Amygdala (tissue), 56 donors: ENCODE measurements at regions not wholly inside any gene's neighbourhood (a gene's known extent, or its start where the extent isn't known, plus 50 kb on each side); places are given as distances from the start of the nearest gene placed in this dataset.
"Not testable (repeated sequence)": the region's sequence is repeated elsewhere in the genome, so short reads cannot be mapped to it uniquely, and the experiment has no call there.

Source experiments
- DNase-seq, 56 donors: peaks; one replicate each; lab custom pipeline; 2025; lab: John Stamatoyannopoulos, UW

DNA sequence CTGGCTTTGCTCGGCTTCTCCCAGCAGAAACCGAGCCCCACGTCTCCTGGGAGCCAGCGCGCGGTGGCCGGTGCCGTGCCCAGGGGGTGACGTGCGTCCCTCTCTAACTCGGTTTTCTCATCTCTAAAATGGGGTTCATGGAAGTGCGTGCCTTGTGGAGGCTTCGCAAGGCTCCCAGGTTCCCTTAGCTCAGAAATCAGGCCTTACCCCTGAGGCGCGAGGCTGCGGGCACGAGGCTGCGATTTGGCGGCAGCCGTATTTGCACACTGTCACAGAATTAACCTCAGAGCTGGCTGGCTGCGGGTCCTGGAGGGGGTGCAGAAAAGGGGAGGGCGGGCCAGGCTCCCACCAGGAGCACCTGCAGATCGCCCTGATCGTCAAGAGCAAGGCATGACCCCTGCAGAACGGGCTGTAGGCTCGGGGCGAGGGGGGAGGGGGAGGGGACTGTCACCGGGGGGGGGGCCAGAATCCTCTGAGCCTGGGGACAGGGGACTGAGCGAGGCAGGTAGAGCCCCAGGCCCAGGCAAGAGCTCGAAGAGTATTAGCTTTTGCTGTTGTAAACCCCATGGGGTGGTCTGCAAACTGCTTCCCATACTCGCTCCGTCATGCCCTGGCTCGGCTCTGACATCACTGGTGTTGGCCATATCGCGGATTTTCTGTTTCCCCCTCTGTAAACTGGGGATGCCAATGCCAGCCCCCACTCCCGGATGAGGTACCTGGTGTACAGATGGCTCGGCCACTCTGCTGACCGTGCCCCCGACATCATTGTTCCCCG, 62.2 kb downstream of the CCNE1 start:
- DNase-seq, result no peak

DNA sequence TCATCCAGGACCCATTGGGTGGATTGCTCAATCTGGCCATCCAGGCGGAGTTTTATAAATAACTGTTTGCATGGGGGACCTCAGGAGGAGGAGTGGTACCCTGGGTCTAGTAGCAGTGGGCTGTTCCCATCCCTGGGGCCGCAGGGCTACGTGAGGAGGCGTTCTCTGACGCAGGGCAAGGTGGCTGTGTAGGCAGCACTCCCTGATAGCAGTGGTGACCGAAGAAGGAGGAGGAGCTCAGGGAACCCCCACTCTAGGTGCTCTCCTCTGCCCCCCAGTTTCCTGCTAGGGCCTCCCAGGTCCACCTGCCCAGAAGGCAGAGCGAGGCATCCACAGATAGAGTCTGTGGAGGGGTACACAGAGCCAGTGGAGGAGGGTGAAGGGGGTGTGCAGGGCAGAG, 64.1 kb downstream of the CCNE1 start:
- no peak for DNase-seq

DNA sequence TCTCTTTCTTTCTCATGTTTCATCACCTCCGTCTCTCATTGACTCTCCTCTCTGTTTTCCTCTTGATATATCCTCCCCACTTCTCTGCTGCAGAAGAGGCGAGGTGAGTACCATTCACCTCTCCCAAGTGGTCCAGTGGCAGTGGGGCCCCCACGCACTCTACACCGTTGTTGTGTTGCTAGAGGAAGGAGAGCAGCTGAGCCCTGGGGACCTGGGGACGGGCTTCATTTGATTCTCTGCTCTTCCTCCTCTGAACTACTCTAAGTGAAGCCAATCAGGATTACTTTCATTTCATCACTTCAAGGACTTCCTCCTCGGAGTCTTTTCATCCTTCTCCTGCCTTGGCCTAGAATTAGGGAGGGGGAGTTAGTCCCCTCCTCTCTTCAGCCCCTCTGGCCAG, 64.6 kb downstream of the CCNE1 start:
- DNase-seq, result no peak

DNA sequence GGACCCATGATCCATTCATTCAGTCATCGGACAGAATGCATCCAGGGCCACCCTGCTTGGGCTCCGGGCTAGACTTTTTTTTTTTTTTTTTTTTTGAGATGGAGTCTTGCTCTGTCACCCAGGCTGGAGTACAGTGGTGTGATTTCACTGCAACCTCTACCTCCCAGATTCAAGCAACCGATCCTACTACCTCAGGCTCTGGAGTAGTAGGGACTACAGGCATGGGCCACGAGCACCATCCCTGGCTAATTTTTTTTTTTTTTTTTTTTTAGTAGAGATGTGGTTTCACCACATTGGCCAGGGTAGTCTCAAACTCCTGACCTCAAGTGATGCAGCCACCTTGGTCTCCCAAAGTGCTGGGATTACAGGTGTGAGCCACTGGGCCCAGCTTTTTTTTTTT, 65.1 kb downstream of the CCNE1 start:
- DNase-seq, result not testable (repeated sequence)

DNA sequence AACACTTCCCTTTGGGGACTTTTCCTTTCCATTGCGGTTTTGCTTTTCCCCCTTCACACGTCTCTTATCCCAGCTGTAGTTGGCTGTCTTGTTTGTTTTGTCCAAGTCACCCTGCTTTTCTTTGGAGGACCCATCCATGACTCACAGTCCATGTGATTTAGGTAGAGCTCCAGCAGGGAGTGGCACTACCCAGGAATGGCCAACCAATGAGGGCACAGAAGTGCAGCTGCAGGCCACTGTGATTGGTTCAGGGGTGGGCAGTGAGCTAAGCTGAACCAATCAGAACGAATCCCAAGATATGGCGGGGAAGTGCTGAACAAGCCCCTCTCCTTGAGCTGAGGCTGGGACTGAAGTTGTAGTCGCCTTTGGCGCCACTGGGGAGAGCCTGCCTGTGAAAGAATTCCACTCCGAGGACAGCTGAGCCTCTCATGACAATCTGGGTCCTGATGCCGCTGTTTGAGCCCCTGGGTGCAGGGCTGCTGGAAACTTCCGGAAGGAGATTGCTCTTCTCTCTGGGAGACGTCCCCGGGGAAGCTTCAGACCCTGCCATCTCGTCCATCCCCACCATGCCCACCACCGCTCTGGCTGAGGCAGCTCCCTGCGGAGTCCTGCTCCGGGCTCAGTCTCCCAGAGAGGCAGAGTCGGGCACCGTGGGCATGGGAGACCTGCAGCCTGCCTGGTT, 62.9 kb upstream of the URI1 start:
- DNase-seq, result peak in 6 of 56 donors; percentile 9 to 33 (median 23)

DNA sequence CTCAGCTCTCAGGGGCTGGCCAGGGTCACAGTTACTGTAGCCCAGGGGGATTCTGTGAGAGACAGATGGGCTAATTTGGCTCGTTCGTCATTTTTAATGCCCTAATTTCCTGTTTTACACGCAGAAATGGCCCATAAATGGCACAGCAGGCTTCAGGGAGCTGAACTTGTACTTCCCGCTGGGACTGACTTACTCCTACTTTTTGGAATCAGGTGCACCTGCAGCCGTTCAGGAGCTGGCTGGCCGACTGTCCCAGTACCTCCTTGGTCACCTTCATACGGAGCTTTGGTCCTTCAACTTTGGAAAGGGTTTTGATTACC, 62.4 kb upstream of the URI1 start:
- DNase-seq, result no peak

DNA sequence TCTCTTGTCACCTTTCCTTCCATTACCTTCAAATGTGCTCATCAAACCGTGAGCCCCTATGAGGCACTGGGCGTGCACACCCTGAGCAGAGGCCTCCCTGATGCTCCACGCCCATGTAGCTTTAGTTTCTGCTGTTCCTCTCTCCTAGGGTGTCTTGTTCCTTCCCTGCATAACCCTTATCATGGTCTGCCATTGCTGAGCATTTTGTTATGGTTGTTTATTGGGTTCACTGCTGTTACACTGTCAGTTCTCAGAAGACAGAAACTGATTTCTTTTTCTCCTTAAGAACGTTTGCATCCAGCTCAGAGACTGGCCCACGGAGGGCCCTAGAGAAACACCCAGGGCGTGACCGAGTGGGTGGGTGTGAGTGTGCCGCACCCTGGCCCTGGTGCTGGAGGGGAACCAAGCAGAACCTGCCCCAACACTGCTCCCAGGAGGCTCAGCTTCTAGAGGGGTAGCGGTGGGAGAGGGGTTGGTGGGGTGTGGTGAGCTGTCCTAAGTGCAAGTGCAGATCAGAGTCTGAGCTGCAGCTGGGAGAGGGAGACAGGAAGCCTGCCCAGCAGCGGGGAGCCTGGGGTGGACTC, 61.4 kb upstream of the URI1 start:
- DNase-seq, result no peak

DNA sequence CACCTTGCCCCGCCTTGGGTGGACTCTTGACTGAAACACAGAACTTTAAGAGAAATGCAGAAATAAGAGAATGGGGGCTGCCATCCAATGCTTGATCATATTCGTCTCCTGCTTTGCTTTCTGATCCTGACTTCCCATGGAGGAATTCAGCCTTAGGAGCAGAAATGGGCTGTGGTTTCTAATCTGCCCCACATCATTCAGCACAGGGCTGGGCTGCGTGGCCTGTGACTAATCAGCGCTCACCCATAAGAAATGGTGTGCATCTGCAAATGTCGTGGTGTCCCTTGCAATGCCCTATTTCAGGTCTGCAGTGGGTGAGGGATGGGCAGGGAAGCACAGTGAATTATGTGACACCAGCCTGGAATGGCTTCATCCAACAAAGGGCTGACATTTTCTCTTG, 60.7 kb upstream of the URI1 start:
- DNase-seq, result no peak

DNA sequence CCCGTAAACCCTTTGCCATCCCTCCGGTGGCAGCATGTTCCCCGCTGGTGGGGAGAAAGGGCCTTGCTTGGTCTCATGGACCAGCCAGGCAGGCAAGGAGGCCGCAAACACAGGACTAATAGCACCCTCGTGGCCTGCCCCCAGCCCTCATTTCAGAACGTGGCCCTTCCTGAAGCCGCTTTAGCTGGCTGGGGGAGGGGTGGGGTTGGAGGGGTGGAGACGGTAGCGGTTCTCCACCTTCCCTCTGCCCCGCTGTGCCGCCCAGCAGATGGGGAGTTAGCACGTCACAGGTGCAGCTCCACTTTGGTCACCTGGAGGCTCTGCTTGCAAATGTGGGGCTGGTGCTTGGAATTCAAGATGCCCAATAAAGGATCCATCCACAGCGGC, 59.3 kb upstream of the URI1 start:
- no peak for DNase-seq

DNA sequence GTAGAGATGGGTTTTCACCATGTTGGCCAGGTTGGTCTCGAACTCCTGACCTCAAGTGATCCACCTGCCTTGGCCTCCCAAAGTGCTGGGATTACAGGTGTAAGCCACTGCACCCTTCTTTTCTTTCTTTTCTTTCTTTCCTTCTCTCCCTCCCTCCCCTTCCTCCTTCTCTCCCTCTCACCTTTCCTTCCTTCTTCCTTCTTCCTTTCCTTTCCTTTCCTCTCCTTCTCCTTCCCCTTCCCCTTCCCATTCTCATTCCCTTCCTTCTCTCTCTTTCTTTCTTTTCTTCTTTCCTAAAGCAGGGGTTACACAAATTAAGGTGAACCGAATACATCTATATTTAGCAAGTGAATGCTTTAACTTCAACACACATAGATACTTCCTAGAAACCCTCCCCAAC, 58.0 kb upstream of the URI1 start:
- DNase-seq, result no peak

DNA sequence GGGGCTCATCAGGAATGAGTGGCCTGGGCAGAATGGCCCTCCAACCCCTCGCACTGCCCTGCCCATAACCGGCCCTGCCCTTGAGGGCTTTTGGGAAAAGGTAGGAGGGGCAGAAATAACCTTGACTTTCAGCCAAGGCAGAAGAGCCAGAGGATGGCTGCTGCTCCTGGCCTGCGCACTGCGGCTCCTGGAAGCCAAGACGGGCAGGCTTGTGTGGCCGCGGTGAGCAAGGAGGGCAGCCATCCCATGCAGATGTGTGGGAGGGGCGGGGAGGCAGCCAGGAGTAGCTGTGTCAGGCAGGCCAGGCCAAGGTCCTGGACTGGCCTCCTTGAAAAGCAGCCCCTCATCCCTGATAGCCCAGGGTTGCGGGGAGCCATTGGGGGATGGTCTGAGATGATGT, 57.6 kb upstream of the URI1 start:
- no peak for DNase-seq

DNA sequence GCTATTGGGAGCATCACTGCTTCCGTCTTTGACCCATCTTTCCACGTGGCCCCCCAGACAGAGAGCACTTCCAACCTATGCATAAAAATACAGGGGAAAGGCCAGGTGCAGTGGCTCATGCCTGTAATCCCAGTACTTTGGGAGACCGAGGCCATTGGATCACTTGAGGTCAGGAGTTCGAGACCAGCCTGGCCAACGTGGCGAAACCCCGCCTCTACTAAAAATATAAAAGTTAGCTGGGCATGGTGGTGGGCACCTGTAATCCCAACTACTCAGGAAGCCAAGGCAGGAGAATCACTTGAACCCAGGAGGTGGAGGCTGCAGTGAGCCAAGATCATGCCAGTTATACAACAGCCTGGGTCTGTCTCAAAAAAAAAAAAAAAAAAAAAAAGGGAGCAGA, 55.9 kb upstream of the URI1 start:
- not testable (repeated sequence) for DNase-seq

DNA sequence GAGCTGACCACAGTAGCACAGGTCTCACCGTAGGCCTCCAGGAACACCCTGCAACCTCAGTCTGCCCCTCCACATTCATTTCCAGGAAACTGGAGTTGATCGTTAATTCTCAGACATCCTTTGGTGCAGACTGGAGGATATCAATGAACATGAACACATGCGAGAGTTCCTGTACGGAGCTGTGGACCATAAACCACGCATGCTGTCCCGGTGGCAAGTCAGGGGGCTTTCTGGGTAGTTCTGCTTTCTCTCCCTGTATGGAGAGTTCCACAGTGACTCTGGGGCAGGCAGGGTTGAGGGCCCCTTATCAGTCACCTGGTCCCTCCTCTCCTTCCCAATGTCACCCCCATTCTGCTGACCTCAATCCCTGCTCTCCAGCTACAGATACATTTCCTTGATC, 55.5 kb upstream of the URI1 start:
- no peak for DNase-seq

DNA sequence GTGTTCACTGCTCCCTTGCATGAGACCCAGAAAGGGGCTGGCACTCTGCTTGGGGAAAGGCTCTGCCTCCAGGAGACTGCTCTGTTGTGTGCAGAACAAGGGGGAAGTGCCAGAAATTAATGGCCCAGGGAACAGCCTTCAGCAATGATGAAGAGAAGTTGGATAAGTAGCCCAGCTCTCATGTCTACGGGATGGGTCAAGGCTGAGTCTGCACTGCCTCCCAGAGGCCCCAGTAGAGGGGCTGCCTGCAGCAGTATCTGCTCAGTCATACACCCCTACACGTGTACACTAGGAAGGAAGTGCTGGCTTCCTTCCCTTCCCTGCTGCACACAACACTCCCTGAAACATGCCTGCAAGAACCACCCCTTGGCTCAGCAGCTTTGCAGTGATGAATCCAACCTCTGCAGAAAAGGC, 54.6 kb upstream of the URI1 start:
- DNase-seq, result no peak

DNA sequence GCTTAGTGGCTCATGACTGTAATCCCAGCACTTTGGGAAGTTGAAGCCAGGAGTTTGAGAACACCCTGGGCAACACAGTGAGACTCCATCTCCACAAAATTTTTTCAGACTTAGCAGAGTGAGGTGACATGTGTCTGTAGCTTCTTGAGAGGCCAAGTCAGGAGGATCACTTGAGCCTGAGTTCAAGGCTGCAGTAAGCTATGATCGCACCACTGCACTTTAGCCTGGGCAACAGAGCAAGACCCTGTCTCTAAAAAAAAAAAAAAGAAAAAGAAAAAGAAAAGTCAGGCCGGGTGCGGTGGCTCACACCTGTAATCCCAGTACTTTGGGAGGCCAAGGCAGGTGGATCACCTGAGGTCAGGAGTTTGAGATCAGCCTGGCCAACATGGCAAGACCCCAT, 54.0 kb upstream of the URI1 start:
- DNase-seq, result not testable (repeated sequence)

DNA sequence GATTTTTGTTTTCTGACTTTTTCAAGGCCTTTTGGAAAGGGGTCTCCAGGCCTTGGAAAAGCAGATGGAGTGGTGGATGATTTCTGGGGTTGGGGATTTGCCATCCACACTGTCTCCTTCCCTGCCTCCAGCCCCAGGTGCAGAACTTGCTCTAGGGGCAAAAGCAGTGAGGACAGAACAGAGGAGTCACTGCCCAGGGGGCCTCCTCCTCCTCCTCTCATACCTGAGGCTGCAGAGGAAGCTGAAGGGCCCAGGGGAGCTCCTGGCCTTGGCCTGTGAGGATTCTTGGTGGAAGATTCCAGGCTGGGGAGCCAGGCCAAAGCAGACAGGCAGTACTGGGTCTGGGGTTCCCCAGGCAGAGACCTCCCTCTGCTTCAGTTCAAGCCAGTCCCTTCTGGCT, 52.3 kb upstream of the URI1 start:
- DNase-seq, result no peak

DNA sequence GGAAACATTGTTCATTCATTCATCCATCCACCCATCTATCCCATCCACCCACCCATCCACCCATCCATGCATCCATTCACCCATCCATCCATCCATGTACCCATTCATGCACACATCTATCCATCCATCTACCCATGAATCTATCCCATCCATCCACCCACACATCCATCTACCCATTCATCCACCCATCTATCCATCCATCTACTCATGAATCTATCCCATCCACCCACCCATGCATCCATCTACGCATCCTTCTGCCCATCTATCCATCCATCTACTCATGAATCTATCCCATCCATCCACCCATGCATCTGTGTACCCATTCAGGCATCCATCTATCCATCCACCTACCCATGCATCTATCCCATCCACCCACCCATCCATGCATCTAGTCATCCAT, 51.6 kb upstream of the URI1 start:
- no peak for DNase-seq
